HepG2 (cell line): ENCODE measurements at regions not wholly inside any gene's neighbourhood (a gene's known extent, or its start where the extent isn't known, plus 50 kb on each side); places are given as distances from the start of the nearest gene placed in this dataset.

Source experiments
- HNRNPUL1 ChIP-seq: fragments of 200-400 bp; formaldehyde crosslinking; IDR thresholded peaks from 2 replicates; pipeline ENCODE4 v1.6.1; 2017; ENCODE audit warnings: low read depth, mild to moderate bottlenecking, low read length, moderate library complexity
- KAT7 ChIP-seq: IDR thresholded peaks from 2 replicates; pipeline ENCODE4 v1.6.1; 2018; ENCODE audit warnings: borderline replicate concordance, missing compliant biosample characterization
- KDM3A ChIP-seq: IDR thresholded peaks from 2 replicates; pipeline ENCODE4 v1.6.1; 2018; ENCODE audit warnings: low read depth, missing compliant biosample characterization
- KLF6 ChIP-seq: IDR thresholded peaks from 2 replicates; pipeline ENCODE4 v1.8.0; 2016; ENCODE audit warnings: missing biosample characterization, missing genetic modification reagents
- KMT2A ChIP-seq: sonication (generic); formaldehyde crosslinking; IDR thresholded peaks from 2 replicates; pipeline ENCODE4 v1.4.0; 2020; ENCODE audit warnings: missing genetic modification reagents
- MEF2D ChIP-seq: sonication (generic); formaldehyde crosslinking; IDR thresholded peaks from 2 replicates; pipeline ENCODE4 v1.5.1; 2020; ENCODE audit warnings: mild to moderate bottlenecking, missing genetic modification reagents
- SMAD9 ChIP-seq: sonication (generic); formaldehyde crosslinking; IDR thresholded peaks from 2 replicates; pipeline ENCODE4 v1.5.1; 2020; ENCODE audit warnings: mild to moderate bottlenecking, missing genetic modification reagents
- TBX2 ChIP-seq: sonication (generic); formaldehyde crosslinking; IDR thresholded peaks from 2 replicates; pipeline ENCODE4 v1.5.0; 2020; ENCODE audit warnings: missing genetic modification reagents, mild to moderate bottlenecking, borderline replicate concordance
- ZNF251 ChIP-seq: sonication (generic); formaldehyde crosslinking; IDR thresholded peaks from 2 replicates; pipeline ENCODE4 v1.9.0; 2021; ENCODE audit warnings: mild to moderate bottlenecking, missing genetic modification reagents
- ZNF260 ChIP-seq: sonication (generic); formaldehyde crosslinking; IDR thresholded peaks from 2 replicates; pipeline ENCODE4 v1.4.0; 2020; ENCODE audit warnings: missing genetic modification reagents, low read depth, mild to moderate bottlenecking, borderline replicate concordance
- ZNF652 ChIP-seq: IDR thresholded peaks from 2 replicates; pipeline ENCODE4 v1.6.1; 2016; ENCODE audit warnings: low read depth, borderline replicate concordance
- ZNF740 ChIP-seq: sonication (generic); formaldehyde crosslinking; IDR thresholded peaks from 2 replicates; pipeline ENCODE4 v1.4.0; 2020; ENCODE audit warnings: missing genetic modification reagents
- TF ChIP-seq, protein P1 (sequence below): sonication (generic); formaldehyde crosslinking; IDR thresholded peaks from 2 replicates; pipeline ENCODE4 v1.5.1; 2020; ENCODE audit warnings: mild to moderate bottlenecking, moderate library complexity, missing genetic modification reagents
- TF ChIP-seq, protein P2 (sequence below): sonication (generic); formaldehyde crosslinking; IDR thresholded peaks from 2 replicates; pipeline ENCODE4 v1.5.1; 2020; ENCODE audit warnings: mild to moderate bottlenecking, missing genetic modification reagents, moderate library complexity
- TF ChIP-seq, protein P3 (sequence below): sonication (generic); formaldehyde crosslinking; IDR thresholded peaks from 2 replicates; pipeline ENCODE4 v1.4.0; 2020; ENCODE audit warnings: missing genetic modification reagents
- TF ChIP-seq, protein P4 (sequence below): sonication (generic); formaldehyde crosslinking; IDR thresholded peaks from 2 replicates; pipeline ENCODE4 v1.4.0; 2020; ENCODE audit warnings: missing genetic modification reagents
- TF ChIP-seq, protein P5 (sequence below): sonication (generic); formaldehyde crosslinking; IDR thresholded peaks from 2 replicates; pipeline ENCODE4 v1.5.1; 2020; ENCODE audit warnings: mild to moderate bottlenecking, missing genetic modification reagents, borderline replicate concordance
- TF ChIP-seq, protein P6 (sequence below): sonication (generic); formaldehyde crosslinking; conservative IDR thresholded peaks from 2 replicates; pipeline ENCODE4 v1.4.0; 2020; ENCODE audit warnings: missing genetic modification reagents

GRCh38 chr13:24085662-24086061, 74.9 kb upstream of the SPATA13 start (continued):
- TF ChIP-seq HNRNPUL1 (no peak), ZNF652 (CRISPR knock-in tag) (peak; percentile 59; the same call in 1 of the 2 replicates), SMAD9 (CRISPR knock-in tag) (no peak), ZNF251 (CRISPR knock-in tag) (no peak), KDM3A (CRISPR knock-in tag) (no peak), KLF6 (CRISPR knock-in tag) (no peak), KAT7 (CRISPR knock-in tag) (no peak), TBX2 (CRISPR knock-in tag) (no peak), ZNF260 (CRISPR knock-in tag) (no peak), ZNF740 (CRISPR knock-in tag) (no peak), MEF2D (CRISPR knock-in tag) (peak; percentile 98), KMT2A (CRISPR knock-in tag) (no peak)
- TF ChIP-seq, protein P1, sequence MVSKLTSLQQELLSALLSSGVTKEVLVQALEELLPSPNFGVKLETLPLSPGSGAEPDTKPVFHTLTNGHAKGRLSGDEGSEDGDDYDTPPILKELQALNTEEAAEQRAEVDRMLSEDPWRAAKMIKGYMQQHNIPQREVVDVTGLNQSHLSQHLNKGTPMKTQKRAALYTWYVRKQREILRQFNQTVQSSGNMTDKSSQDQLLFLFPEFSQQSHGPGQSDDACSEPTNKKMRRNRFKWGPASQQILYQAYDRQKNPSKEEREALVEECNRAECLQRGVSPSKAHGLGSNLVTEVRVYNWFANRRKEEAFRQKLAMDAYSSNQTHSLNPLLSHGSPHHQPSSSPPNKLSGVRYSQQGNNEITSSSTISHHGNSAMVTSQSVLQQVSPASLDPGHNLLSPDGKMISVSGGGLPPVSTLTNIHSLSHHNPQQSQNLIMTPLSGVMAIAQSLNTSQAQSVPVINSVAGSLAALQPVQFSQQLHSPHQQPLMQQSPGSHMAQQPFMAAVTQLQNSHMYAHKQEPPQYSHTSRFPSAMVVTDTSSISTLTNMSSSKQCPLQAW (CRISPR knock-in tag): no peak
- TF ChIP-seq, protein P2, sequence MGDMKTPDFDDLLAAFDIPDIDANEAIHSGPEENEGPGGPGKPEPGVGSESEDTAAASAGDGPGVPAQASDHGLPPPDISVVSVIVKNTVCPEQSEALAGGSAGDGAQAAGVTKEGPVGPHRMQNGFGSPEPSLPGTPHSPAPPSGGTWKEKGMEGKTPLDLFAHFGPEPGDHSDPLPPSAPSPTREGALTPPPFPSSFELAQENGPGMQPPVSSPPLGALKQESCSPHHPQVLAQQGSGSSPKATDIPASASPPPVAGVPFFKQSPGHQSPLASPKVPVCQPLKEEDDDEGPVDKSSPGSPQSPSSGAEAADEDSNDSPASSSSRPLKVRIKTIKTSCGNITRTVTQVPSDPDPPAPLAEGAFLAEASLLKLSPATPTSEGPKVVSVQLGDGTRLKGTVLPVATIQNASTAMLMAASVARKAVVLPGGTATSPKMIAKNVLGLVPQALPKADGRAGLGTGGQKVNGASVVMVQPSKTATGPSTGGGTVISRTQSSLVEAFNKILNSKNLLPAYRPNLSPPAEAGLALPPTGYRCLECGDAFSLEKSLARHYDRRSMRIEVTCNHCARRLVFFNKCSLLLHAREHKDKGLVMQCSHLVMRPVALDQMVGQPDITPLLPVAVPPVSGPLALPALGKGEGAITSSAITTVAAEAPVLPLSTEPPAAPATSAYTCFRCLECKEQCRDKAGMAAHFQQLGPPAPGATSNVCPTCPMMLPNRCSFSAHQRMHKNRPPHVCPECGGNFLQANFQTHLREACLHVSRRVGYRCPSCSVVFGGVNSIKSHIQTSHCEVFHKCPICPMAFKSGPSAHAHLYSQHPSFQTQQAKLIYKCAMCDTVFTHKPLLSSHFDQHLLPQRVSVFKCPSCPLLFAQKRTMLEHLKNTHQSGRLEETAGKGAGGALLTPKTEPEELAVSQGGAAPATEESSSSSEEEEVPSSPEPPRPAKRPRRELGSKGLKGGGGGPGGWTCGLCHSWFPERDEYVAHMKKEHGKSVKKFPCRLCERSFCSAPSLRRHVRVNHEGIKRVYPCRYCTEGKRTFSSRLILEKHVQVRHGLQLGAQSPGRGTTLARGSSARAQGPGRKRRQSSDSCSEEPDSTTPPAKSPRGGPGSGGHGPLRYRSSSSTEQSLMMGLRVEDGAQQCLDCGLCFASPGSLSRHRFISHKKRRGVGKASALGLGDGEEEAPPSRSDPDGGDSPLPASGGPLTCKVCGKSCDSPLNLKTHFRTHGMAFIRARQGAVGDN (CRISPR knock-in tag): peak; percentile 37
- TF ChIP-seq, protein P3, sequence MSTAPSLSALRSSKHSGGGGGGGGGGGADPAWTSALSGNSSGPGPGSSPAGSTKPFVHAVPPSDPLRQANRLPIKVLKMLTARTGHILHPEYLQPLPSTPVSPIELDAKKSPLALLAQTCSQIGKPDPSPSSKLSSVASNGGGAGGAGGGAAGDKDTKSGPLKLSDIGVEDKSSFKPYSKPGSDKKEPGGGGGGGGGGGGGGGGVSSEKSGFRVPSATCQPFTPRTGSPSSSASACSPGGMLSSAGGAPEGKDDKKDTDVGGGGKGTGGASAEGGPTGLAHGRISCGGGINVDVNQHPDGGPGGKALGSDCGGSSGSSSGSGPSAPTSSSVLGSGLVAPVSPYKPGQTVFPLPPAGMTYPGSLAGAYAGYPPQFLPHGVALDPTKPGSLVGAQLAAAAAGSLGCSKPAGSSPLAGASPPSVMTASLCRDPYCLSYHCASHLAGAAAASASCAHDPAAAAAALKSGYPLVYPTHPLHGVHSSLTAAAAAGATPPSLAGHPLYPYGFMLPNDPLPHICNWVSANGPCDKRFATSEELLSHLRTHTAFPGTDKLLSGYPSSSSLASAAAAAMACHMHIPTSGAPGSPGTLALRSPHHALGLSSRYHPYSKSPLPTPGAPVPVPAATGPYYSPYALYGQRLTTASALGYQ (CRISPR knock-in tag): no peak
- TF ChIP-seq, protein P4, sequence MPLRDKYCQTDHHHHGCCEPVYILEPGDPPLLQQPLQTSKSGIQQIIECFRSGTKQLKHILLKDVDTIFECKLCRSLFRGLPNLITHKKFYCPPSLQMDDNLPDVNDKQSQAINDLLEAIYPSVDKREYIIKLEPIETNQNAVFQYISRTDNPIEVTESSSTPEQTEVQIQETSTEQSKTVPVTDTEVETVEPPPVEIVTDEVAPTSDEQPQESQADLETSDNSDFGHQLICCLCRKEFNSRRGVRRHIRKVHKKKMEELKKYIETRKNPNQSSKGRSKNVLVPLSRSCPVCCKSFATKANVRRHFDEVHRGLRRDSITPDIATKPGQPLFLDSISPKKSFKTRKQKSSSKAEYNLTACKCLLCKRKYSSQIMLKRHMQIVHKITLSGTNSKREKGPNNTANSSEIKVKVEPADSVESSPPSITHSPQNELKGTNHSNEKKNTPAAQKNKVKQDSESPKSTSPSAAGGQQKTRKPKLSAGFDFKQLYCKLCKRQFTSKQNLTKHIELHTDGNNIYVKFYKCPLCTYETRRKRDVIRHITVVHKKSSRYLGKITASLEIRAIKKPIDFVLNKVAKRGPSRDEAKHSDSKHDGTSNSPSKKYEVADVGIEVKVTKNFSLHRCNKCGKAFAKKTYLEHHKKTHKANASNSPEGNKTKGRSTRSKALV: no peak
- TF ChIP-seq, protein P5, sequence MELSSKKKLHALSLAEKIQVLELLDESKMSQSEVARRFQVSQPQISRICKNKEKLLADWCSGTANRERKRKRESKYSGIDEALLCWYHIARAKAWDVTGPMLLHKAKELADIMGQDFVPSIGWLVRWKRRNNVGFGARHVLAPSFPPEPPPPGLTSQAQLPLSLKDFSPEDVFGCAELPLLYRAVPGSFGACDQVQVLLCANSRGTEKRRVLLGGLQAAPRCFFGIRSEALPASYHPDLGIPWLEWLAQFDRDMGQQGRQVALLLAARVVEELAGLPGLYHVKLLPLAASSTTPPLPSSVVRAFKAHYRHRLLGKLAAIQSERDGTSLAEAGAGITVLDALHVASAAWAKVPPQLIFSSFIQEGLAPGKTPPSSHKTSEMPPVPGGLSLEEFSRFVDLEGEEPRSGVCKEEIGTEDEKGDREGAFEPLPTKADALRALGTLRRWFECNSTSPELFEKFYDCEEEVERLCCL: no peak
- TF ChIP-seq, protein P6, sequence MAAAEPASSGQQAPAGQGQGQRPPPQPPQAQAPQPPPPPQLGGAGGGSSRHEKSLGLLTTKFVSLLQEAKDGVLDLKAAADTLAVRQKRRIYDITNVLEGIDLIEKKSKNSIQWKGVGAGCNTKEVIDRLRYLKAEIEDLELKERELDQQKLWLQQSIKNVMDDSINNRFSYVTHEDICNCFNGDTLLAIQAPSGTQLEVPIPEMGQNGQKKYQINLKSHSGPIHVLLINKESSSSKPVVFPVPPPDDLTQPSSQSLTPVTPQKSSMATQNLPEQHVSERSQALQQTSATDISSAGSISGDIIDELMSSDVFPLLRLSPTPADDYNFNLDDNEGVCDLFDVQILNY (CRISPR knock-in tag): no peak
